B cell (primary cell): ENCODE measurements at regions not wholly inside any gene's neighbourhood (a gene's known extent, or its start where the extent isn't known, plus 50 kb on each side); places are given as distances from the start of the nearest gene placed in this dataset.

Source experiments
- EZH2 ChIP-seq: IDR thresholded peaks from 2 replicates; pipeline ENCODE4 v1.6.1; 2012; ENCODE audit warnings: borderline replicate concordance, low read depth, mild to moderate bottlenecking, moderate library complexity, low read length; ENCODE audit not compliant: insufficient read depth, poor library complexity, severe bottlenecking
- TF ChIP-seq, protein P1 (sequence below): fragments of 200-600 bp; IDR thresholded peaks from one replicate; pipeline ENCODE4 v1.8.0; 2022; ENCODE audit warnings: antibody characterized with exemption, mild to moderate bottlenecking

- TF ChIP-seq EZH2 = no peak
- TF ChIP-seq, protein P1, sequence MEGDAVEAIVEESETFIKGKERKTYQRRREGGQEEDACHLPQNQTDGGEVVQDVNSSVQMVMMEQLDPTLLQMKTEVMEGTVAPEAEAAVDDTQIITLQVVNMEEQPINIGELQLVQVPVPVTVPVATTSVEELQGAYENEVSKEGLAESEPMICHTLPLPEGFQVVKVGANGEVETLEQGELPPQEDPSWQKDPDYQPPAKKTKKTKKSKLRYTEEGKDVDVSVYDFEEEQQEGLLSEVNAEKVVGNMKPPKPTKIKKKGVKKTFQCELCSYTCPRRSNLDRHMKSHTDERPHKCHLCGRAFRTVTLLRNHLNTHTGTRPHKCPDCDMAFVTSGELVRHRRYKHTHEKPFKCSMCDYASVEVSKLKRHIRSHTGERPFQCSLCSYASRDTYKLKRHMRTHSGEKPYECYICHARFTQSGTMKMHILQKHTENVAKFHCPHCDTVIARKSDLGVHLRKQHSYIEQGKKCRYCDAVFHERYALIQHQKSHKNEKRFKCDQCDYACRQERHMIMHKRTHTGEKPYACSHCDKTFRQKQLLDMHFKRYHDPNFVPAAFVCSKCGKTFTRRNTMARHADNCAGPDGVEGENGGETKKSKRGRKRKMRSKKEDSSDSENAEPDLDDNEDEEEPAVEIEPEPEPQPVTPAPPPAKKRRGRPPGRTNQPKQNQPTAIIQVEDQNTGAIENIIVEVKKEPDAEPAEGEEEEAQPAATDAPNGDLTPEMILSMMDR = no peak
Observed at GRCh38 chr3:162641317-162641716, 1144.7 kb downstream of the OTOL1 start.
